ENCODE measurements at regions not wholly inside any gene's neighbourhood (a gene's known extent, or its start where the extent isn't known, plus 50 kb on each side); places are given as distances from the start of the nearest gene placed in this dataset.

- H3K4me3 ChIP-seq (ENCODE audit: low read depth, low read length) = no peak overlapping the region
- no peak for DNase-seq (ENCODE audit: low read depth)
- no peak for TF ChIP-seq CTCF (conservative IDR thresholded peaks at IDR 0.05; ENCODE audit: low read depth, low read length)
Measured at GRCh38 chr18:24811950-24812681, 351.7 kb downstream of the HRH4 start.

- no peak overlapping the region for H3K4me3 ChIP-seq (ENCODE audit: low read depth, low read length)
- TF ChIP-seq CTCF (conservative IDR thresholded peaks at IDR 0.05; ENCODE audit: low read depth, low read length) = no peak
- DNase-seq (ENCODE audit: low read depth) = no peak
Measured at GRCh38 chr18:24814521-24814920, 354.1 kb downstream of the HRH4 start.

- DNase-seq (ENCODE audit: low read depth) = no peak
- no peak for TF ChIP-seq CTCF (conservative IDR thresholded peaks at IDR 0.05; ENCODE audit: low read depth, low read length)
- no peak overlapping the region for H3K4me3 ChIP-seq (ENCODE audit: low read depth, low read length)
Measured at GRCh38 chr18:24817150-24817549, 356.7 kb downstream of the HRH4 start.

- no peak for DNase-seq (ENCODE audit: low read depth)
- TF ChIP-seq CTCF (conservative IDR thresholded peaks at IDR 0.05; ENCODE audit: low read depth, low read length) = no peak
- H3K4me3 ChIP-seq (ENCODE audit: low read depth, low read length) = no peak overlapping the region
Measured at GRCh38 chr18:24817587-24818371, 357.3 kb downstream of the HRH4 start.

- DNase-seq (ENCODE audit: low read depth) = no peak
- TF ChIP-seq CTCF (conservative IDR thresholded peaks at IDR 0.05; ENCODE audit: low read depth, low read length) = no peak
- no peak overlapping the region for H3K4me3 ChIP-seq (ENCODE audit: low read depth, low read length)
Measured at GRCh38 chr18:24818441-24818840, 358.0 kb downstream of the HRH4 start.

- no peak overlapping the region for H3K4me3 ChIP-seq (ENCODE audit: low read depth, low read length)
- no peak for DNase-seq (ENCODE audit: low read depth)
- TF ChIP-seq CTCF (conservative IDR thresholded peaks at IDR 0.05; ENCODE audit: low read depth, low read length) = no peak
Measured at GRCh38 chr18:24819141-24819890, 358.9 kb downstream of the HRH4 start.
